GM12878 (cell line): ENCODE measurements at regions not wholly inside any gene's neighbourhood (a gene's known extent, or its start where the extent isn't known, plus 50 kb on each side); places are given as distances from the start of the nearest gene placed in this dataset.

Source experiments
- ATAC-seq: fragments of 200-7000 bp; cut with Tn5 transposase; 3 replicates; pipeline ENCODE4 v1.9.1; 2020; ENCODE audit warnings: mild to moderate bottlenecking, moderate library complexity
- BruUV-seq: library from RNA; stranded (reverse); fragments of 400-500 nt; replicated peaks from 2 replicates; lab custom pipeline; 2021; lab: Mats Ljungman, UMichigan
- CTCF ChIA-PET: fragments of 300-600 bp; sonication (Branson Sonifier 250); formaldehyde crosslinking; extraction: SDS; loops from one replicate; lab custom pipeline; 2021; ENCODE audit warnings: inconsistent platforms; lab: Yijun Ruan, JAX
- POLR2A ChIA-PET: fragments of 350-600 bp; formaldehyde crosslinking; extraction: SDS; loops from one replicate; lab custom pipeline; 2021; ENCODE audit warnings: inconsistent platforms; lab: Charles Lee
- RAD21 ChIA-PET: fragments of 300-600 bp; sonication (Branson Sonifier 250); formaldehyde crosslinking; loops from one replicate; lab custom pipeline; 2023; ENCODE audit warnings: antibody characterized with exemption; ENCODE audit not compliant: unreplicated experiment; lab: Charles Lee
- SMC1A ChIA-PET: fragments of 300-600 bp; sonication (Branson Sonifier 250); formaldehyde crosslinking; loops from one replicate; lab custom pipeline; 2023; ENCODE audit not compliant: unreplicated experiment, uncharacterized antibody; lab: Charles Lee
- DNase-seq: peaks from one replicate; pipeline ENCODE4 v3.0.0-alpha.2; 2011; ENCODE audit warnings: low read depth, low spot score
- FAIRE-seq: peaks from 3 replicates; lab custom pipeline; 2011; peaks lifted over from hg19 to GRCh38; lab: Jason Lieb, UNC
- H2AFZ ChIP-seq: 2 replicates; pipeline ENCODE4 v1.6.0; 2011; ENCODE audit warnings: low read depth, low read length, control low read depth; ENCODE audit not compliant: control insufficient read depth
- H3K27ac ChIP-seq: 2 replicates; pipeline ENCODE4 v1.5.1; 2011; ENCODE audit warnings: control low read depth; ENCODE audit not compliant: control insufficient read depth, insufficient read depth
- H3K27me3 ChIP-seq, 2 experiments: replicated peaks in 1 of 2; 2 replicates each; pipeline versions ENCODE4 v1.6.0 to v1.6.1; 2011; ENCODE audit warnings: low read length in 1 of 2; ENCODE audit not compliant: control insufficient read depth in 2 of 2, insufficient read depth in 2 of 2
- H3K36me3 ChIP-seq, 2 experiments: 2 replicates each; pipeline ENCODE4 v1.5.1; 2011; ENCODE audit warnings: low read length in 1 of 2; ENCODE audit not compliant: control insufficient read depth in 2 of 2, insufficient read depth in 2 of 2
- H3K4me1 ChIP-seq: 2 replicates; pipeline ENCODE4 v1.6.1; 2011; ENCODE audit warnings: mild to moderate bottlenecking, low read length, moderate library complexity, mixed read lengths; ENCODE audit not compliant: control insufficient read depth, insufficient read depth
- H3K4me2 ChIP-seq: 2 replicates; pipeline ENCODE4 v1.6.0; 2011; ENCODE audit warnings: control low read depth; ENCODE audit not compliant: control insufficient read depth, insufficient read depth
- H3K4me3 ChIP-seq: fragments of 200-600 bp; sonication (generic); 2 replicates; pipeline ENCODE4 v1.5.1; 2016
- H3K79me2 ChIP-seq: 2 replicates; pipeline ENCODE4 v1.6.0; 2011; ENCODE audit warnings: low read length; ENCODE audit not compliant: control insufficient read depth, insufficient read depth
- H3K9ac ChIP-seq: 2 replicates; pipeline ENCODE4 v1.8.0; 2011; ENCODE audit warnings: low read length, control low read depth, mixed read lengths; ENCODE audit not compliant: control insufficient read depth, insufficient read depth
- H3K9me3 ChIP-seq: replicated peaks from 3 replicates; pipeline ENCODE4 v1.5.1; 2011; ENCODE audit warnings: mild to moderate bottlenecking, low read length; ENCODE audit not compliant: control insufficient read depth, insufficient read depth
- H4K20me1 ChIP-seq: 2 replicates; pipeline ENCODE4 v1.6.0; 2011; ENCODE audit not compliant: control insufficient read depth, insufficient read depth
- ATF7 ChIP-seq: fragments of 450-650 bp; IDR thresholded peaks from 2 replicates; pipeline ENCODE4 v1.6.1; 2016; ENCODE audit warnings: low read depth, mild to moderate bottlenecking
- TARDBP ChIP-seq: IDR thresholded peaks from 2 replicates; pipeline ENCODE4 v1.6.1; 2016; ENCODE audit warnings: borderline replicate concordance
- WGBS: methylation state at CpG from one replicate; pipeline ENCODE4 v1.1.6; 2016; ENCODE audit warnings: low lambda C conversion rate; ENCODE audit not compliant: insufficient replicate concordance, insufficient coverage; ENCODE audit errors: missing lambda C conversion rate; 5-methylcytosine and 5-hydroxymethylcytosine counted together
- in situ Hi-C: fragments of 300-500 bp; cut with MboI; formaldehyde crosslinking; loops from 9 replicates; pipeline ENCODE4 v1.14.3; 2018; ENCODE audit warnings: mixed read lengths
- intact Hi-C: fragments of 100-400 bp; cut with micrococcal nuclease; formaldehyde crosslinking; loops from one replicate; pipeline ENCODE4 v1.14.2; 2022; ENCODE audit not compliant: unreplicated experiment
- TF ChIP-seq, protein P1 (sequence below): fragments of 450-650 bp; IDR thresholded peaks from 2 replicates; pipeline ENCODE4 v1.6.1; 2017; ENCODE audit warnings: mild to moderate bottlenecking, low read depth, inconsistent platforms; ENCODE audit not compliant: poor library complexity, severe bottlenecking

GRCh38 chr1:38488162-38488898 is 371.2 kb downstream of the RRAGC start:
- ATAC-seq, result no peak
- H3K36me3 ChIP-seq, result no peaks in the 10 kb centered on the region
- no peak for DNase-seq
- WGBS, result 78% methylated on average over 6 of the region's 6 CpGs
- H4K20me1 ChIP-seq, result no peaks in the 10 kb centered on the region
- FAIRE-seq, result no peak
- no peak overlapping the region for H2AFZ ChIP-seq
- no peaks in the 10 kb centered on the region for H3K27me3 ChIP-seq
- no peak overlapping the region for H3K4me3 ChIP-seq
- no peak overlapping the region for H3K4me2 ChIP-seq
- no peak overlapping the region for H3K27ac ChIP-seq
- RAD21 ChIA-PET, result interaction anchor here (3.6 kb wide), 1 partner anchor 13 kb away, joined by 13 read pairs; no protein-coding TSS in a partner anchor
- CTCF ChIA-PET, result interaction anchor here (0.8 to 1.3 kb wide), 2 partner anchors 8 to 97 kb away, joined by 3 to 5 read pairs; no protein-coding TSS in a partner anchor
- H3K79me2 ChIP-seq, result no peaks in the 10 kb centered on the region
- H3K9ac ChIP-seq, result no peak overlapping the region
- BruUV-seq, result no TSS peak
- TF ChIP-seq, protein P1, sequence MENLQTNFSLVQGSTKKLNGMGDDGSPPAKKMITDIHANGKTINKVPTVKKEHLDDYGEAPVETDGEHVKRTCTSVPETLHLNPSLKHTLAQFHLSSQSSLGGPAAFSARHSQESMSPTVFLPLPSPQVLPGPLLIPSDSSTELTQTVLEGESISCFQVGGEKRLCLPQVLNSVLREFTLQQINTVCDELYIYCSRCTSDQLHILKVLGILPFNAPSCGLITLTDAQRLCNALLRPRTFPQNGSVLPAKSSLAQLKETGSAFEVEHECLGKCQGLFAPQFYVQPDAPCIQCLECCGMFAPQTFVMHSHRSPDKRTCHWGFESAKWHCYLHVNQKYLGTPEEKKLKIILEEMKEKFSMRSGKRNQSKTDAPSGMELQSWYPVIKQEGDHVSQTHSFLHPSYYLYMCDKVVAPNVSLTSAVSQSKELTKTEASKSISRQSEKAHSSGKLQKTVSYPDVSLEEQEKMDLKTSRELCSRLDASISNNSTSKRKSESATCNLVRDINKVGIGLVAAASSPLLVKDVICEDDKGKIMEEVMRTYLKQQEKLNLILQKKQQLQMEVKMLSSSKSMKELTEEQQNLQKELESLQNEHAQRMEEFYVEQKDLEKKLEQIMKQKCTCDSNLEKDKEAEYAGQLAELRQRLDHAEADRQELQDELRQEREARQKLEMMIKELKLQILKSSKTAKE, result no peak
- no peak for TF ChIP-seq TARDBP
- TF ChIP-seq ATF7, result 0 out of 2 replicates have a peak, but pooled peaks have one; percentile 46
- SMC1A ChIA-PET, result interaction anchor here (0.8 to 1.7 kb wide), 4 partner anchors 9 to 25 kb away, joined by 3 to 5 read pairs (median 3); no protein-coding TSS in a partner anchor
- H3K9me3 ChIP-seq, result peaks cover 2% of the 10 kb centered on the region; the same call in 2 of the 3 replicates
- in situ Hi-C loops, result no loop called here
- POLR2A ChIA-PET, result no interaction called here
- no peaks in the 10 kb centered on the region; the same call in 1 of the 2 replicates for H3K4me1 ChIP-seq
- intact Hi-C loops, result no loop called here
